GM12865 (cell line): ENCODE measurements at regions not wholly inside any gene's neighbourhood (a gene's known extent, or its start where the extent isn't known, plus 50 kb on each side); places are given as distances from the start of the nearest gene placed in this dataset.

Experiments used
- DNase-seq: peaks from one replicate; pipeline ENCODE4 v3.0.0; 2010; ENCODE audit warnings: low read depth
- H3K4me3 ChIP-seq: 2 replicates; pipeline ENCODE4 v1.5.1; 2011; ENCODE audit warnings: mild to moderate bottlenecking, low read depth, low read length, control low read depth
- CTCF ChIP-seq: IDR thresholded peaks from 2 replicates; pipeline ENCODE4 v1.5.1; 2011; ENCODE audit warnings: low read length, control low read depth, low read depth, inconsistent platforms; ENCODE audit not compliant: insufficient read depth; ENCODE audit errors: missing control alignments

GRCh38 chr18:41021089-41021488, 933.9 kb upstream of the PIK3C3 start:
- no peak for TF ChIP-seq CTCF
- DNase-seq: no peak
- no peak overlapping the region for H3K4me3 ChIP-seq

GRCh38 chr18:41012194-41012593, 942.8 kb upstream of the PIK3C3 start:
- DNase-seq: no peak
- no peak for TF ChIP-seq CTCF
- H3K4me3 ChIP-seq: no peak overlapping the region

- no peak overlapping the region for H3K4me3 ChIP-seq
- TF ChIP-seq CTCF: no peak
- no peak for DNase-seq
These were observed 945.1 kb upstream of the PIK3C3 start for GRCh38 chr18:41009926-41010325.

GRCh38 chr18:41004324-41004723, 950.7 kb upstream of the PIK3C3 start:
- DNase-seq: no peak
- H3K4me3 ChIP-seq: no peak overlapping the region
- TF ChIP-seq CTCF: no peak

GRCh38 chr18:40995529-40995928, 959.5 kb upstream of the PIK3C3 start:
- no peak for TF ChIP-seq CTCF
- H3K4me3 ChIP-seq: no peak overlapping the region
- DNase-seq: no peak

- TF ChIP-seq CTCF: no peak
- DNase-seq: no peak
These were observed 961.7 kb upstream of the PIK3C3 start for GRCh38 chr18:40993363-40993762.

GRCh38 chr18:40987581-40987980, 967.5 kb upstream of the PIK3C3 start:
- no peak for TF ChIP-seq CTCF
- DNase-seq: no peak

More at GRCh38 chr18:40993363-40993762, 961.7 kb upstream of the PIK3C3 start:
- H3K4me3 ChIP-seq: no peak overlapping the region

More at GRCh38 chr18:40987581-40987980, 967.5 kb upstream of the PIK3C3 start:
- H3K4me3 ChIP-seq: no peak overlapping the region
